DMS153 treated with DMSO at 0.1 percent for 48 hours (cell line): ENCODE measurements at regions not wholly inside any gene's neighbourhood (a gene's known extent, or its start where the extent isn't known, plus 50 kb on each side); places are given as distances from the start of the nearest gene placed in this dataset.

Experiments used
- DNase-seq: peaks from one replicate; lab custom pipeline; 2025; ENCODE audit not compliant: unreplicated experiment; lab: John Stamatoyannopoulos, UW

GRCh38 chr11:45556851-45557707, 108.3 kb downstream of the CHST1 start:
- DNase-seq: no peak

DNA sequence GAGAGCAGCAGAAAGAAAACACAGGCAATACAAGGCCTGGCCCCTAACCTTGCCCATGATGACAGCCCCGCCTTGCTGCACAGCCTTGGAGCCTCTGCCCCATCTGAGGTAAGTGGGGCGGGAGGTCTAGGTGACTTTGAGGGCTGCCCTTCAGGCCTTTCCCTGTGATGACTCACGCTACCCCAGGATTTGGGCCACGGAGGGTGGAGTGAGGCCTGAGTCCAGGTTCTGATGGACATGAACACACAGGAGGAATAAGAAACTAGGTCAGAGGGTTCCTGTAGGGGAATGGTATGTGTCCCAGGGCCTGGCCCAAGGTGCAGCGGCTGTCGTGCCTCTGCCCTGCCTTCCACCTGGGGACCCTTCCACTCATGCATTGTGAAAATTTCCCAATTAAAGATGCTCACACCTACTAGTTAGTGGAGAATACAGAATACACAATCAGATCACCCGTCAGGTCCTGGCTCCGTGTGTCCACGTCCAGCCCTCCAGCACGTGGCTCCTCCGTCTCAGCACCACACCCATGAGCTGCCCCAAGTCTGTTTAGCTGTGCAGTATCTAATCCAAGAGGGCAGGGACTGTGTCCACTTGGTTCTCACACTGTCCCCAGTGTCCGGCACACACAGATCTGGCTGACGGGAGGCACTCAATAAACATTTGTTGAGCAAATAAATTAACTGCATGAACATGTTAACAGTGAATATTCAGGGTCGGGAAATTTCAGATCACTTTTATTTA, 111.0 kb downstream of the CHST1 start:
- no peak for DNase-seq

DNA sequence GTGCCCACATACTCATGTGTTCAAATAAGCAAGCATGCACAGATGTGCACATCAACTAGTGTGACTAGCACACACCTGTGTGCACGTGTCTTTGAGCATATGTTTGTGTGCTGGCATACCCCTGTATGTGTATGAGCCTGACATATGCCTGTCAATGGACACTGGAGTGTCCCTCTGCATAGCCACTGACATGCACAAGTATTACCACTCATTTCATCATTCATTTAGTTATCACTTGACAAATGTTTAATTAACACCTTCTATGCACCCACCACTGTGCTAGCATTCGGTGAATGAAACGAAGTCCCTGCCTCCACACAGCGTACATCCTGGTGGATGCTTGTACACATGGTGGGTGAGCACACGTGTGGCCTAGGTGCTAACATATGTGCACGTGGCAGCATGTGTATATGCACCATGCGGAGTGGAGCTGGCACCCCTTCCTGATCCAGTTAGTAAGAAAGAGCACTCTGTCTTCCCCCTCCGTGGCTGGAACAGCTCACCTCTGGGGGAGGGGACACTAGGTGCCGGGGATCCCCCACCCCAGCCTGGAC, 112.0 kb downstream of the CHST1 start:
- no peak for DNase-seq

DNA sequence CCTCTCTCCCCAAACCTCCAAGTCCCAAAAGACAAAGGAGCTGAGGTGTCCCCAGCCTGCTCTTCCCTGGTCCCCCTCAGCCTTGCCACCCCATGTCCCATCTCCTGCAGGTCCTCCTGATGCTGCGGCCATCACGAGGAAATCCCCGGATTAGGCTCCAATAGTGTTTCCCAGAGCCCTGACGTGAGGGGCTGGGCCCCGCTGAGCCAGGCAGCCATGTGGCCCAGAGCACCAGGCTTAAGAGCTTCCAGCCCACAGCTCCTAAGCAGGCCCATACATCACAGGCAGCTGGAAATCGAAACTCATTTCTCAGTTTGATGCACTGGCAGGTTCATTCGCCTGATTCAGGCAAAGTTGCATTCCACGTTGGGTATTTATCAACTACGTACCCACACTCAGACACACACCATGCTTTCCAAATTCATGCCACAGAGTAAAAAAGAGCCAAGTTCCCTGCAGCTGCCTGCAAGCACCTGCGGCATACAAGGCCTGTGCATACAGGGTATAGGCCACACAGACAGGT, 114.2 kb downstream of the CHST1 start:
- DNase-seq: no peak

DNA sequence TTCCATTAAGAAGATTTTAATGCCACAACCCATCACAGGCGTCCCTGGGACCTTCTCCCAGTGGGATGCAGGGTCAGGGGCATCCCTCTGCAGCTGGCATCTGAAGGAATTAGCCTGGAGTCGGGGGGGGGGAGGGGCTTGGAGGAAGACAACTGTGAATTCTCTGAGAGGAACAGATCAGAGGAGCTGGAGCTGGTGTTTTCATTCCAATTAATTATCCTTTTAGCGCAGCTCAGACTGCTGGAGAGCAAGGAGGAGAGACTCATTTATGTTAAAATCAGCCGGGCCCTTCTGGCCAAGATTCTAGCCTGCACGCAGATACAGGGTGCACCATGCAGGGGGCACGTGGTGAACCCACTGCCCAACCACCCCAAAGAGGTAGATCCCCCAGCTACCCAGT, 116.2 kb downstream of the CHST1 start:
- no peak for DNase-seq

DNA sequence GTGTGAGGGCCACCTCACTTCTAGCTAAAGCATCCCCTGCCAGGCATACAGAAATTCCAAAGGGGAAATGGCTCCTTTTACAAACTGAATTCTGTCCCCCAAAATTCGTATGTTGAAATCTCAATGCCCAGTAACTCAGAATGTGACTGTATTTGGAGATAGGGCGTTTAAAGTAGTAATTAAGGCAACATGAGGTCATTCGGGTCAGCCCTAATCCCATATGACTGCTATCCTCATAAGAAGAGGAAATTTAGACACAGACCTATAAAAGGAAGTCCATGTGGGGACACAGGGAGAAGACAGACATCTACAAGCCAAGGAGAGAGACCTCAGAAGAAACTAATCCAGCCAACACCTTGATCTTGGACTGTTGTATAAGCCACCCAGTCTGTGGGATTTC, 119.1 kb downstream of the CHST1 start:
- no peak for DNase-seq

- DNase-seq: no peak
Measured at GRCh38 chr11:45544826-45545225, 120.6 kb downstream of the CHST1 start.

DNA sequence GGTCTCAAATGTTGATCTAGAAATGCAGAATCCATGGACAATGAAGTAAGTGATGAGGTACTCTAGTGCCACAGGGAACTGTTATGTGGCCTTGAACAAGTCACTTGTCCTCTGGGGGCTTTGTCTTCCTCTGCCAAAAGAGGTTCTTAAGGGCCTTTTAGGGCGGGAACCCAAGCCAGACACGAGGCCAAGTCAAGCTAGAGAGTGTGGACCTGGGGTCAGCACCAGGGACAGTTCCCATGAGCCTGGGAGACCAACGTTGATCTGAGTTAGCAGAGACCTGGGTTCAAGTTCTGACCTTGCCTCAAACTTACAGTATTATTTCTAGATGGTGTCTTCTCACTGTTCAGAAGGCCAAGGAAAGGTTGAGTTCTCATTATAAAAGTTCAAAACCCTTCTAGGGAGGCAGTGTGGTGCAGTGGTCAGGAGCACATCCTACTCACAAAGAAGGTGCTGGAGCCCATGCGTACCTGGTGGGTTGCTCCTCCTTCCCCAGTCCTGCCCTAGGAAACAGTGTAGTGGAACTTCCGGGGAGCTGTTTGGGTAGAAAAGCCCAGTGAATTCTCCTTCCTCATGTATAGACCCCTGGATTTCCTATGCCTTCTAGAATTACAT, 121.5 kb downstream of the CHST1 start:
- no peak for DNase-seq

DNA sequence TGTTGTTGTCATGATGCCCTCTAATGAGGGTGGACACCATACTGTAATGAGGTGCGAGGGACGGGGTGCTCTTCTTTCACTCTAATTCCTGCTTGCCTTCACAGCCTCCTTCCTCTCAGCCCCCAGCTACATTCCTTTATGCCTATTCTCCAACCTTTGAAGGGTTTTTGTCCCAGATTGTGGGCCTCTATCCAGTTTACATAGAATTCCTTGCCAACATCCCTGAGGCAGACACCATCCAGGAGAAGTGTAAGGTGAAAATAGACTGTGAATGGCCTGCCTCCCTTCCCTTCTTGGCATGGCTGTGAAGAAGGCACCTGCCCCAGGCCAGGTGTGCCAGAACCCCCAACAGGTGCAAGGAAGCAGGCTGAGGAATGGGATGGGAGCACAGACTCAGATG, 122.3 kb downstream of the CHST1 start:
- DNase-seq: no peak

DNA sequence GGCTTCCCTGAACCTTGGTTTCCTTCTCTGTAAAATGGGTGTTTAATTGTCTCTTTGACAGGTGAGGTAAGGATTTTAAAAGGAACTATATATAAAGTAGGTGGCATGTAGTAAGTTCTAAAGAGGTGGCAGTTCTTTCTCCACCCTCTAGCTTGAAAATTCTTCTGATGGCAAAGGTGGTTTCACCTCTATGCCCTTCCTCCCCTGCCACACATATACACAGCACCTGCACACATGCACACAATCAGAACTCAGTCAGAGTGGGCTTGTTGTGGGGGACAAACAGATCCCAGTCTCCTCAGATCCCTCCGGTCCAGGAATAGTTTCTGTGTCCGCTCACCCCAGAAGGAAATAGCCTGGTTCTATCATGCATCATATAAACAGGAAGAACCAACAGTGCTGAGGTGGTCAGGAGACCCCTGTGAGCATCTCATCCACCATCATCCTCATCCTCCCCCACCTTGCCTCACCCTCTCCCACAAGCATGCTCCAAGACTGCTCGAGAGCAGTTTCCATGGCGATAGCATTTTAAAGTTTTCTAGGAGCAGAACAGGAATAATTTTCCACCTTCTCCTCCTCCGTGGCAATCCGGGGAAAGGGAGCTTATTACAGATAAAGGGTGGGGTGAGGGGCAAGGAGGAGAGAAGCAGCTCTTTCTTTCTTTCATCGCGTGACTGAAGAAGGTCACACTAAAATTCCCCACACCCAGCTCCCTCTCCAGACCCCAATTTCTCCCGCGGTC, 123.6 kb downstream of the CHST1 start:
- no peak for DNase-seq

DNA sequence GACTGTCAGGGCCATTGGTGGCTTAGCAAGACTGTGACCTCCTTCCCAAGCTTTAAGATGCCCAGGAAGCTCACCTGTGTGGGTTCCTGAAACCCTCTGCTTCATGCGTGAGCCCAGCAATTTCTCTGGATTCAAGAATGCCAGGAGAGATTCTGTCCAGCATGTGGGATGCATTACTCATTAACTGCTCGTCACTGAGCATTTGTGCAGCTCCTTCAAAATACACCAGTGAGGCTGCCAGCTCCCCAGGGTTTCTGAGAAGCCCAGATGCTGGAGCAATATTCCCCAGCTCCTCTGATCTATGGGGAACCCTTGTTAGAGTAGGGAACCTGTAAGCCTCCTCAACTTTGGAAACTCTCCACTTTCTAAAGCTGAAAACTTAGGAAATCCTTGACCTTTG, 126.5 kb downstream of the CHST1 start:
- no peak for DNase-seq

GRCh38 chr11:45538363-45538762, 127.1 kb downstream of the CHST1 start:
- DNase-seq: no peak

DNA sequence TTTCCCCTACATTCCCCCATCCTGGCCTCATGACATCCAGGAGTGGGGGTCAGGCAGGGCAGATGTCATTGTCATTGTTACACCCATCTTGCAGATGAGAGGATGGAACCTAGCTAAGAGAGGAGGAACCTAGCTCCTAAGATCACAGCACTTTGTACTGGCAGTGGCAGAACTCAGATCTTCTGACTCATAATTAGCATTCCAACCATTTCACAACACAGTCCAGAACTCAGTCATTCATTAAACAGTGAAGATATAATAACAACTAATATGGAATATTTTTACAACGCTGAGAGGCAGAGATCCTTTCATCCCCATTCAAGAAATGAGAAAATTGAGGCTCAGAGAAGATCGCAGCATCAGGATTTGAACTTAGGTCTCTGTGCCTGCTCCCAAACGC, 127.8 kb downstream of the CHST1 start:
- DNase-seq: no peak

- DNase-seq: no peak
Measured at GRCh38 chr11:45535033-45535432, 130.4 kb downstream of the CHST1 start.

- DNase-seq: no peak
Measured at GRCh38 chr11:45534132-45534531, 131.3 kb downstream of the CHST1 start.

GRCh38 chr11:45532546-45532945, 132.9 kb downstream of the CHST1 start:
- DNase-seq: no peak

GRCh38 chr11:45530776-45531175, 134.6 kb downstream of the CHST1 start:
- no peak for DNase-seq

GRCh38 chr11:45530111-45530510, 135.3 kb downstream of the CHST1 start:
- DNase-seq: no peak

GRCh38 chr11:45528435-45528834, 137.0 kb downstream of the CHST1 start:
- DNase-seq: no peak

DNA sequence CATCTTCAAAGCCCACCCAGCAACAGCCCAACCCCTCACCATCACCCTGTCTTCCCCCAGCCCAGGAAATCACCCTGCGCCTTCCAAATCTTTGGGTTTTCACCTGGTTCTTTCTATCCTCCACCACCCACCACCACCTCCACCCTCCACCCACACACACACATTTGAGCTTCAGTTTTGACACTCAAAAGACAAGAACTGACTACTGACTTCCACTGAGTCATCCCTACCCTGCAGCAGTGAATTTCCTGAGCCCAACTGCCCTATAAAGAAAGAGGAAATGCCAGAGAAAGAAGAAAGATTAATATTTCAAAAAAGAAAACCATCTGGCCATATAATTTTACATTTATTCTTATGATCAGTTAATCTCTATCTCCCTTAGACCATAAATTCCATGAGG, 137.5 kb downstream of the CHST1 start:
- no peak for DNase-seq

DNA sequence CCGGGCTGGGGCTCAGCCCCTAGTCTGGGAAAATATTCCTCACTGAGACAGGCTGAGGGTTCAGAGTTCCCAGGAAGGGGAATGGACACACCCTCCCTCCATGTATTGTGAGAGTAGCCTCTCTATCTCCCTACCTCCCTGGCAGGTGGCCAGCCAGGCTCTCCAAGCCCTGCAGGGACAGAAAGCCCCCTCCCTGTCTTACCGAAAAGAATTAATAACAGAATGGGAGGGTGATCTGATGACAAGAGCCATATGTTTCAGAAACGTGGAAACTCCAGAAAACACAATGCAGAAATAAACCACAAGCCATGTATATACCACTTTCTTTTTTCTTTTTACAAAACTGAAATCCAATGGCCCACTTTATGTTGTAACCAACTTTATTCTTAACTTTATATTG, 140.0 kb downstream of the CHST1 start:
- DNase-seq: no peak
